Right cardiac atrium (tissue), 5 donors: ENCODE measurements at regions not wholly inside any gene's neighbourhood (a gene's known extent, or its start where the extent isn't known, plus 50 kb on each side); places are given as distances from the start of the nearest gene placed in this dataset.

ENCODE experiments used
- ATAC-seq, 2 donors: fragments of 200-7000 bp; cut with Tn5 transposase; one replicate each; pipeline versions ENCODE4 v1.8.0 to v1.9.1; 2020; ENCODE audit warnings: moderate library complexity in 2 of 2, mild to moderate bottlenecking in 1 of 2
- DNase-seq, 3 donors: peaks; one replicate each; pipeline ENCODE4 v3.0.0-alpha.2; 2020
- H3K27ac ChIP-seq: one replicate; pipeline ENCODE4 v1.5.1; 2013; ENCODE audit warnings: mild to moderate bottlenecking, low read length, control low read depth, moderate library complexity
- H3K27me3 ChIP-seq: one replicate; pipeline ENCODE4 v1.6.1; 2013; ENCODE audit not compliant: control insufficient read depth, insufficient read depth
- H3K4me1 ChIP-seq: one replicate; pipeline ENCODE4 v1.6.1; 2013; ENCODE audit warnings: low read length; ENCODE audit not compliant: control insufficient read depth, insufficient read depth
- H3K4me3 ChIP-seq: one replicate; pipeline ENCODE4 v1.5.1; 2013; ENCODE audit warnings: low read length, control low read depth
- H3K9me3 ChIP-seq: one replicate; pipeline ENCODE4 v1.6.1; 2013; ENCODE audit warnings: low read length; ENCODE audit not compliant: control insufficient read depth
- WGBS: extraction: QIAGEN DNeasy Blood & Tissue Kit; methylation state at CpG from one replicate; pipeline ENCODE4 v1.1.7; 2013; 5-methylcytosine and 5-hydroxymethylcytosine counted together
- intact Hi-C, 4 donors: fragments of 100-400 bp; cut with DNase I; formaldehyde crosslinking; loops; one replicate each; pipeline versions ENCODE4 v1.11.0 to v1.14.0; 2022 to 2023
- donor health status: healthy with polysubstance abuse.
- donor health status: DM: no; HTN: yes; CAD: no.
- donor health status: DM: no; HTN: no; CAD: no.
- donor health status: DM: no; HTN: yes; CAD: no; lungs with severe emphysema.
- donor health status: DM: yes; HTN: yes; CAD: no.

DNA sequence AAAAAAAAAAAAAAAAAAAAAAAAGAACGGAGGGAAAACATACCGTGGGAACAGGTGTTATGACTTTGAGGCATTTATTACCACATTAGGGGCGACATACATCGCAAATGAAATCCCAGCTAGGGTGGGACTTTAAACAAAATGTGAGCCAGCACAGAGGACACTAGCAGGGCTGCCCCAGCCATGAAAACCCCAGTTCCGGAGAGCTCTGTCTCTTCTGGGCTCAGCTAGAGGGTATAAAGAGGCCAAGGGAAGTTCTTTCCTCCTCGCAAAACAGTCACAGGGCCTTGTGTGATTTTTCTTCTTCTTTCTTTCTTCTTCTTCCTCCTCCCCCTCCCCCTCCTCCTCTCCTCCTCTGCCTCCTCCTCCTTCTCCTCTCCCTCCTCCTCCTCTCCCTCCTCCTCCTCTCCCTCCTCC is 59.9 kb upstream of the ECHDC3 start:
- H3K9me3 ChIP-seq: no peaks in the 10 kb centered on the region
- H3K27me3 ChIP-seq: no peaks in the 10 kb centered on the region
- 86% methylated on average over 6 of the region's 6 CpGs for WGBS
- H3K27ac ChIP-seq: no peak overlapping the region
- no peak overlapping the region for H3K4me3 ChIP-seq
- ATAC-seq (no peak), DNase-seq (no peak)
- no peaks in the 10 kb centered on the region for H3K4me1 ChIP-seq
- intact Hi-C loops: no loop called here

DNA sequence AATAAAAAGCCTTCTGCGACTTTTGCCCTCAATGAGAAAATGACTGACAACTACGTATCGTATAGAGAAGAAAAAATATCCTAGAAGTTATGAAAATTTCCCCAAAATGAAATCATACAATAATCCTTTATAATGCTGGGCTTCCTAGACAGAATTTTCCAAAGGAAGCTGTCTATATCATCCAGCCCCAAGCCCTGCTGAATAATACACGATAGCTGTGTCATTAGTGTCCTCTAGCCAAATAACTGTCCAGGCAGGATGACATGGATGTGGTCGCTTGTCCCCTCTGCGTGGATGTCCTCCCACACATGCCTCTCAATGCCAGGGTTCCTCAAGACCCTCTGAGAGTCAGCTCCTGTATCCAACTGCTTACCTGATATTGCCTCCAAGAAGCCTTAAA is 61.7 kb upstream of the ECHDC3 start:
- intact Hi-C loops: no loop called here
- Histone ChIP-seq H3K27ac (no peak overlapping the region), H3K9me3 (no peaks in the 10 kb centered on the region), H3K4me3 (no peak overlapping the region), H3K4me1 (no peaks in the 10 kb centered on the region), H3K27me3 (no peaks in the 10 kb centered on the region)
- WGBS: 59% methylated on average over 6 of the region's 6 CpGs
- DNase-seq (no peak), ATAC-seq (no peak)

DNA sequence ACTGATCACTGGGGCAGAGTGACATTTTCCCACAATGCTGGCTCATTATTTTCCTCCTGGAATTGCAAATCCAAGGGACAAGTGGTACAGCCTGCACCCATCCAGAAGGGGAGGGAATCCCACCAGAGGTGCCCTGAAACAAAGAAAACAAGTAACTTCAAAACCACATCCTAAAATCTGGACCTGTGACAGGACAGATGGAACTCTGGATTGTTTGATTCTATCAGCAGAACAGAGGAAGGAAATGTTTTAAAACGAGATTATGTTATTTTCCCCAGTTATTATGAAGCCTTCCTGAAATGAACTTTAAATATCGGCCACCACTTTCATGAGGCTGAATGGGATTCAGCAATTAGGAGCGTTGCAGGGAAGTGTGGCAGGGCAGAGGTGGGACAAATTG is 62.2 kb upstream of the ECHDC3 start:
- 50% methylated on average over 3 of the region's 3 CpGs for WGBS

DNA sequence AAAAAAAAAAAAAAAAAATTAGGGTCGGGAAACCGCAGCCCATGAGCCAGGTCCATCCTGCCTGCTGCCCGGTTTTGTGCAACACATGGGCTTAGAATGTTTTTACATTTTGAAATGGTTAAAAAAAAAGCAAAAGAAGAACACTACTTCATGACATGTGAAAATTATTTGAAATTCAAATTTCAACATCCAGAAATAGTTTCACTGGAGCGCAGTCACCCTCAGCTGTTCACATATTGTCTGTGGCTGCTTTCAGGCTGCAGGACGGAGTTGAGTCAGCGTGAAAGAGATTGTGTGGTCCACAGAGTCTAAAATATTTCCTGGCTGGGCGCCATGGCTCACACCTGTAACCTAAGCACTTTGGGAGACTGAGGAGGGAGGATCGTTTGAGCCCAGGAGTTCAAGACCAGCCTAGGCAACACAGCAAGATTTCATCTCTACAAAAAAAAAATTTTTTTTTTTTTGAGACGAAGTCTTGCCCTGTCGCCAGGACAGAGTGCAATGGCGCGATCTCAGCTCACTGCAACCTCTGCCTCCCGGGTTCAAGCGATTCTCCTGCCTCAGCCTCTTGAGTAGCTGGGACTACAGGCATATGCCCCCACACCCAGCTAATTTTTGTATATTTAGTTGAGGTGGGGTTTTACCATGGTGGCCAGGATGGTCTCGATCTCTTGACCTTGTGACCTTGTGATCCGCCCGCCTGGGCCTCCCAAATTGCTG is 63.9 kb upstream of the ECHDC3 start:
- DNase-seq (no peak), ATAC-seq (no peak)
- Histone ChIP-seq H3K27ac (no peak overlapping the region), H3K4me3 (no peak overlapping the region), H3K4me1 (no peaks in the 10 kb centered on the region), H3K9me3 (no peaks in the 10 kb centered on the region), H3K27me3 (no peaks in the 10 kb centered on the region)
- 70% methylated on average over 17 of the region's 17 CpGs for WGBS
- intact Hi-C loops: no loop called here

More for the DNA sequence above, 62.2 kb upstream of the ECHDC3 start:
- Histone ChIP-seq H3K27ac (no peak overlapping the region), H3K4me1 (no peaks in the 10 kb centered on the region), H3K9me3 (no peaks in the 10 kb centered on the region), H3K4me3 (no peak overlapping the region), H3K27me3 (no peaks in the 10 kb centered on the region)
- intact Hi-C loops: no loop called here
- DNase-seq (no peak), ATAC-seq (no peak)

DNA sequence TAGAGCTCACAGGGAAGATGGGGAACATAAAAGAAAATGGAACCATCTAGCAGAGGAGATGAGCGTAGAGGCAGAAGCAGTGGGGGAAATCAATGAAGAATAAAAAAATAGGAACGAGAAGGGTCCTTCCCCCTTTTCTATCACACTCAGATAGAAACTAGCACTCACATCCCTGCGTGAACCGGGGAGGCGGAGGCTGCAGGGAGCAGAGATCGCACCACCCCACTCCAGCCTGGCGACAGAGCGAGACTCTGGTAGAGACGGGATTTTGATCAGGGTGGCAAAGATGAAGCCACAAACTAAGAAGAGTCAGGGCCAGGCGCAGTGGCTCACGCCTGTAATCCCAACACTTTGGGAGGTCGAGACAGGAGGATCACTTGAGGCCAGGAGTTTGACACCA is 64.7 kb upstream of the ECHDC3 start:
- Histone ChIP-seq H3K27me3 (no peaks in the 10 kb centered on the region), H3K9me3 (no peaks in the 10 kb centered on the region), H3K4me1 (no peaks in the 10 kb centered on the region), H3K4me3 (no peak overlapping the region), H3K27ac (no peak overlapping the region)
- intact Hi-C loops: no loop called here
- ATAC-seq (no peak), DNase-seq (no peak)
- WGBS: 87% methylated on average over 12 of the region's 12 CpGs

DNA sequence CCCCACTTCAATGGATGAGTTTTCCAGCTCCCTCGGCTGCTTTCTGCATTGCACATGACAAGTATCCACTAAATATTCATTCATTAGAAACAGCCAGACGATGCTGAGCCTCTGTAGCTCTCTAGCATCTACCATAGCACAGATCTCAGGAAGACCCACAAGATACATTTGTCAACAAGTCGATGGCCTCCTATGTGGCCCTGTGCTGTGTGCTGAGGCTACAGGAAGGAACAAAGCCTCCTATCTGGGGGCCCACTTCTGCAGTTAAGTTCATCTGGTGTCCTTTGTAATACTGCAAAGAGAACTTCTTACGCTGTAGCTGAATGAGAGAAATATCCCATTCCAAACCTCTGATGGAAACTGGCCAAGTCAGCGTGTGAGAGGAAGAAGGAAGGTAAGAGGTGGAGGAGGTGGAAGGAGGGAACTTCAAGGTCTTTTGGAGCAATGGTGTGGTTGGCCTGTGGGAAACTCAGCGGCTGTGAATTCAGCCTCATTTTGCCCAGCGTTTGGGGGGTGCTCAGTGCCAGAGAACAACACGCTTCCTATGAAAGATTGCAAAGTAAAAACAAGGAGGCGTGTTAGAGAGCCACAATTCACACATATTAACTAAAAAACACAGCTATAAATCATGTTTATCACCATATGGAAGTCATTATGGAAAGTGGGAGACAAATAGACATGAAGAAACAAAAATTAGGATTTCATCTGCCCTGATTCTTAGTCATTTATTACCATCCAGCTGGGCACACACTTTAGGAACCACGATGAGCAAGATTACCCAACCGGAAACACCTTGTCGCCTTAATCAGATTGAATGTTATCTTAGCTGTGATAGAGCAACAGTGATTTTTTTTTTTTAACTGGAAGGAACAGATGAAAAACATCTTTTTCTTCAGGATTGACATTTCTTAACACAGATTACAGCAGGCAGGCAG is 62.2 kb upstream of the USP6NL start:
- intact Hi-C loops: no loop called here
- no peaks in the 10 kb centered on the region for H3K4me1 ChIP-seq
- H3K9me3 ChIP-seq: no peaks in the 10 kb centered on the region
- ATAC-seq (no peak), DNase-seq (no peak)
- no peaks in the 10 kb centered on the region for H3K27me3 ChIP-seq
- WGBS: 48% methylated on average over 12 of the region's 12 CpGs
- H3K4me3 ChIP-seq: no peak overlapping the region
- H3K27ac ChIP-seq: no peak overlapping the region

DNA sequence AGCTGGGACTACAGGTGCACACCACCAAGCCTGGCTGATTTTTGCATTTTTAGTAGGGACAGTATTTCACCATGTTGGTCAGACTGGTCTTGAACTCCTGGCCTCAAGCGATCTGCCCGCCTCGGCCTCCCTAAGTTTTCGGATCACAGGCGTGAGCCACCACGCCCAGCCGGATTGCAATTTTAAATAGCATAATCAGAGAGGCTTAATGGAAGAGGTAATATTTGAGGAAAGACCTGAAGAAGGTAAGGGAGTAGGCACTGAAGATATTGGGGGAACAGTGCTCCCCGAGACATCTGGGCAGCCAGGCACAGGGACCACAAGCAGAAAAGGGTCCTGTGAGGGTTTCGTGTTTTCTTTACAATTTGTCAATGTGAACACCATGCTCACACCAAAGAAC is 61.4 kb upstream of the USP6NL start:
- intact Hi-C loops: no loop called here
- WGBS: 97% methylated on average over 9 of the region's 9 CpGs
- no peaks in the 10 kb centered on the region for H3K9me3 ChIP-seq
- H3K27me3 ChIP-seq: no peaks in the 10 kb centered on the region
- no peak overlapping the region for H3K27ac ChIP-seq
- no peaks in the 10 kb centered on the region for H3K4me1 ChIP-seq
- no peak overlapping the region for H3K4me3 ChIP-seq
- ATAC-seq (no peak), DNase-seq (no peak)

DNA sequence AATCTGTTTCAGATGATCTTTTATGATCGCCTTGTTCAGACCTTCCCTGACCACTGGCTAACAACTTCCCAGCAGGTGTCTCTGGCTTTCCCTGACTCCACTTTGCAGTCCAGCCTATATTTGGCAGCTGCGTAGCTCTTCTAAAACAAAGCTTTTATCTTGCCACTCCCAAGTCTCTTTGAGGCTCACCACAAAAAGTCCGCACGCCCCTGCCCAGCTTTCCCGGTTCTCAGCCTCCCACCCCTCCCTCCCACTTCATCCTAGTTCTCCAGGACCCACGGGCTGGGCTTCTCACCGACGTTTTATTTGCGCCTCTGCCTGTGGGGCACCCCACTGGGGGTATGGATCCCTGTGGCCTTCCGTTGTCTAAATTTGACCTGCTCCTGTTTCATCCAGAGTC is 58.9 kb upstream of the USP6NL start:
- DNase-seq (no peak), ATAC-seq (no peak)
- WGBS: 72% methylated on average over 10 of the region's 10 CpGs

DNA sequence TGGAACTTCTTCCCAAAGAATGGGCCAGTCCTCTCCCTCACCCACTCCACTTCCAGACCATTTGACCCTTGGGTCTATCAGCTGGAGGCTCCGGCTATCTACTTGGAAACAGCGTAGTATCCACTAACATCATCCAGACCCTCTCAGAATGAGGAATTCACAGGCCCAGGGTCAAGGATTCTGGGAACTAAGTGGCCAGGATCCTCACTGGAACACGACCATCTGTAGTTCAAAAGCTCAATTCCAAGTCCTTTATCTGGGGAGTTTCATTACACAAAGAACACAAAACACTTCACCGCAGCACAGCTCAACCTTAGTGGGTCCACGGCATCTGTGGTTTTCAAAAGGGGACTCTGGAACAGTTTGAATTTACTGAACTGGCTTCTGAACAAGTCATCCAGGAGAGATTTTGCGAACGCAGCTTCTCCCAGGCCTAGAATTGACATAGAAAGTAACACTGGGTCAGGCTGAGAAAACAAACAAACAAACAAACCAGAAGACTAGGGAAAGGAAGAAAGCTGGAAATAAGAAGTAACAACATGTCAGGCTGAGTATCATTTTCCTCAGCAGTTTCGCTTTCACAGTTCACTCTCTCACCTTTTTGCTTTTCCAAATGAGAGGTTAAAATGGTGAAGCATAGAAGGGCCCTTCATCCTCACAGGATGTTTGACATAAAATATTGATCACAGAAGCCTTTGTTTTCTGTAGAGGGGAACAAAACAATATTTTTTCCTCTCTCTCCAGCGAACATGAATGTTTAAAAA is 57.6 kb upstream of the USP6NL start:
- no peak overlapping the region for H3K4me3 ChIP-seq
- no peak overlapping the region for H3K27ac ChIP-seq
- intact Hi-C loops: no loop called here
- 60% methylated on average over 9 of the region's 9 CpGs for WGBS
- ATAC-seq (no peak), DNase-seq (no peak)
- no peaks in the 10 kb centered on the region for H3K4me1 ChIP-seq
- no peaks in the 10 kb centered on the region for H3K27me3 ChIP-seq
- no peaks in the 10 kb centered on the region for H3K9me3 ChIP-seq

More for the DNA sequence above, 58.9 kb upstream of the USP6NL start:
- Histone ChIP-seq H3K9me3 (no peaks in the 10 kb centered on the region), H3K4me3 (no peak overlapping the region), H3K4me1 (no peaks in the 10 kb centered on the region), H3K27ac (no peak overlapping the region), H3K27me3 (no peaks in the 10 kb centered on the region)
- intact Hi-C loops: no loop called here

DNA sequence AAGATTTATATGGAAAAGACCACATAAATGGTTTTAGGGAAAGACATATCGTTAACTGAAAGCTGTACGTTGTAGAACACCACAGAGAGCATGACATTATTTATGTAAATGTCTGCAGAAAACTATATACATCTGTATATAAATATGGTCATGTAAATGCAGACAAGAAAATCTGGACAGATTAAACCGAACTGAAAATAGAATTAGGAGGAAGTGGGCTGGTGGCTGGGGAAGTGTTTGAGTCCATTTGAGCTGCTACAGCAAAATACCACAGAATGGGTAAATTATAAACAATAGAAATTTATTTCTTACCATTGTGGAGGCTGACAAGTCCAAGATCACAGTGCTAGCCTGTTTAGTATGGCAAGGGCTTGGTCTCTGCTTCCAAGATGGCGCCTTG is 56.3 kb upstream of the USP6NL start:
- Histone ChIP-seq H3K27ac (no peak overlapping the region), H3K4me3 (no peak overlapping the region), H3K27me3 (no peaks in the 10 kb centered on the region), H3K4me1 (no peaks in the 10 kb centered on the region), H3K9me3 (no peaks in the 10 kb centered on the region)
- DNase-seq (no peak), ATAC-seq (no peak)
- intact Hi-C loops: no loop called here
- whole genome bisulfite sequencing: 82% methylated on average over 4 of the region's 4 CpGs
